ENCODE measurements at regions not wholly inside any gene's neighbourhood (a gene's known extent, or its start where the extent isn't known, plus 50 kb on each side); places are given as distances from the start of the nearest gene placed in this dataset.

GRCh38 chr14:26261368-26262122, 336.3 kb downstream of the NOVA1 start:
- Histone ChIP-seq H3K27ac (no peak overlapping the region), H3K27me3 (no peaks in the 10 kb centered on the region), H3K9ac (ENCODE audit: low read depth in 2 of 2, low read length in 2 of 2) (no peak overlapping the region), H3K9me3 (no peaks in the 10 kb centered on the region), H3K36me3 (no peaks in the 10 kb centered on the region), H3K4me1 (no peaks in the 10 kb centered on the region), H3K4me3 (no peak overlapping the region)
- DNase-seq: no peak
- intact Hi-C loops (cut with DNase I): no loop called here
- TF ChIP-seq CTCF (IDR thresholded peaks at IDR 0.05): no peak

GRCh38 chr14:26255213-26255612, 342.6 kb downstream of the NOVA1 start:
- Histone ChIP-seq H3K27ac (no peak overlapping the region), H3K9ac (ENCODE audit: low read depth in 2 of 2, low read length in 2 of 2) (no peak overlapping the region), H3K4me1 (no peaks in the 10 kb centered on the region), H3K27me3 (no peaks in the 10 kb centered on the region), H3K4me3 (no peak overlapping the region), H3K36me3 (no peaks in the 10 kb centered on the region), H3K9me3 (no peaks in the 10 kb centered on the region)
- no peak for DNase-seq
- TF ChIP-seq CTCF (IDR thresholded peaks at IDR 0.05): no peak
- intact Hi-C loops (cut with DNase I): no loop called here

GRCh38 chr14:26252176-26252575, 345.7 kb downstream of the NOVA1 start:
- no peak overlapping the region for H3K27ac ChIP-seq
- no peaks in the 10 kb centered on the region for H3K27me3 ChIP-seq
- no peaks in the 10 kb centered on the region for H3K36me3 ChIP-seq
- no peak for DNase-seq
- H3K9ac ChIP-seq (ENCODE audit: low read depth in 2 of 2, low read length in 2 of 2): no peak overlapping the region
- no peak for TF ChIP-seq CTCF (IDR thresholded peaks at IDR 0.05)
- H3K9me3 ChIP-seq: no peaks in the 10 kb centered on the region
- no peak overlapping the region for H3K4me3 ChIP-seq
- no peaks in the 10 kb centered on the region for H3K4me1 ChIP-seq
- intact Hi-C loops (cut with DNase I): no loop called here

GRCh38 chr14:26233118-26233517, 364.7 kb downstream of the NOVA1 start:
- no peak for TF ChIP-seq CTCF (IDR thresholded peaks at IDR 0.05)
- Histone ChIP-seq H3K27me3 (no peaks in the 10 kb centered on the region), H3K4me1 (no peaks in the 10 kb centered on the region), H3K4me3 (no peak overlapping the region), H3K9me3 (no peaks in the 10 kb centered on the region), H3K9ac (ENCODE audit: low read depth in 2 of 2, low read length in 2 of 2) (no peak overlapping the region), H3K36me3 (no peaks in the 10 kb centered on the region), H3K27ac (no peak overlapping the region)
- no peak for DNase-seq
- intact Hi-C loops (cut with DNase I): no loop called here

GRCh38 chr14:26218861-26219260, 379.0 kb downstream of the NOVA1 start:
- Histone ChIP-seq H3K36me3 (no peaks in the 10 kb centered on the region), H3K9ac (ENCODE audit: low read depth in 2 of 2, low read length in 2 of 2) (no peak overlapping the region), H3K27me3 (no peaks in the 10 kb centered on the region), H3K27ac (no peak overlapping the region), H3K4me1 (no peaks in the 10 kb centered on the region), H3K9me3 (no peaks in the 10 kb centered on the region), H3K4me3 (no peak overlapping the region)
- no peak for DNase-seq
- TF ChIP-seq CTCF (IDR thresholded peaks at IDR 0.05): no peak
- intact Hi-C loops (cut with DNase I): no loop called here

All from colonic mucosa (tissue), 4 donors.